ELR (cell line): ENCODE measurements at regions not wholly inside any gene's neighbourhood (a gene's known extent, or its start where the extent isn't known, plus 50 kb on each side); places are given as distances from the start of the nearest gene placed in this dataset.
A peak's percentile ranks its signal among the peaks of the same experiment; 100 is the strongest.

Experiments
- DNase-seq: peaks from one replicate; pipeline ENCODE4 v3.0.0-alpha.2; 2015; ENCODE audit warnings: low read depth

DNA sequence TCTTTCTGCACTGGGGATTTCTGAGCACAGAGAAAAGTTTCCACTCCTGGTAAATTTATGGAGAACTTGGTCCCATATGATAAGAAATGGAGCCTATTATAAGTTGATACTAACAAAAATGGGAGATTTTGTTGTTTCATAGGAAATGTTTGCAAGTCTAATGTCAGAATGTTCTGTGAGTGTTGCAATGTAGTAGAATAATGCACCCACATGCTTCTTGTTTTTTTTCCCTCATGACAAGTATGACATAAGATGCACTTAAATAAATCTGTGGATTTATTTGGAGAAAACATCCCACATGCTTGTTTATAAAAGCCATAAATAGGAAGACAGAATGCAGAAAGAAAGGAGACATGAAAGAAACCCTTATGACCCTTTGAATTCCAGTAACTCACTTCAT, 50.8 kb upstream of the KCNJ6 start:
- no peak for DNase-seq

DNA sequence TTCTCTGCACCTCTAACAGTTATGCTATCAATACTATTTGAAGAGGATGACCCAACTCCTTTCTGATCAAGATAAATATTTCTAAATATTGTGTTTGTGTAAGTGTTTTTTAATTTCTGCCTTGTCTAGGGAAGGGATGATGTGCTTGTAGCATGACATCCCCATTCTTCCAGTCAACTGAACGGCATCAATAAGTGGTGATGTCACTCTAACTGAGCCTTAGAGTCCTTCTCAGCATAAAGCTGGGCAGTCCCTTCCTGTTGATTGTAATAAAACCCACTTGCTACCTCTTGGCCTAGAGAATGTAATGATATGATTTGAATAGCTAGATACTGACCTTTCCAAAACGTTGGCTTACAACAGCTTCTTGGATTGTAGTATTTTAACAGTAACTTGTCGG, 52.5 kb upstream of the KCNJ6 start:
- no peak for DNase-seq

DNA sequence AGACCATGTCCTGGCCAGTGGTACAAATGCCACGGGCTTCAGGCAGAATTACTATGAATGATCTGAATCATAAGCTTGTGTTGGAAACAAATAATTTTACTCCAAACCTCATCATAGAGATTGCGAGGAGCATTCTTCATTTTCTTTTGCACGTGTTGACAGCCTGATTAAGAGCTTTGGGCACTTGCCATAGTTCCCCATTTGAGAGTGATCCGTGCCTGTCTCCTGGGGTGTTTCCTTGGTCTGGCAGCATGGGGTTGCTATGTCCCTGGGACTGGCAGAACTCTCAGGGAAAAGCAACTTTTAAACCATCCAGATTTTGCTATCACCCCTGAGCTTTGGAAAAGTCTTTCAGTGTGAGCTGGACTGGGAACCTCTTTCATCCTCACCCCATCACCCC, 54.3 kb upstream of the KCNJ6 start:
- no peak for DNase-seq

DNA sequence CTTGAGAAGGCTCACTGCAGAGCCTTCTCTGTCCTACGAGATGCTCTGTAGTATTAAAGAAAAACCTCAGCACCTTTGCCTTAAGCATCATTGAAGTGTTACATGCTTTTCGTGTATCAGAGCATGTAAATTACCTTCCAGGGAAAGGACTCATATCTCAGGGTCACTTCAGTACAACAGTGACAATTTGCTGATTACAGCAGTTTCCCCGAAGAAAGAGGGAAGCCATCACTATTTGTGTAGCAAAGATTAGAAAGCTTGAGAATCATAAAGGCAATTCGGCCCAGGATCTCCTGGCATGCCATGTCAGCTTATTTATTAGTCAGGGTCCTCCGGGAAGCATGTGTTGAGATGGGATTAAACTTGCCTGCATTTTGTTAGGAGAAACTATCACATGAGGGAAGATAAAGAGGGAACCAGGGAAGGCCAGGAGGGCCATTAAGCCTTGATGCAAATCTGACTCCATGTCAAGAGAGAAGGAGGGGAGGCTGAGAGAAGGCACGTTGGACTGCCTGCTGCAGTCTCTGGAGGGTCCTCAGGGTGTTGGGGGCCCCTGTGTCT, 55.2 kb upstream of the KCNJ6 start:
- no peak for DNase-seq

DNA sequence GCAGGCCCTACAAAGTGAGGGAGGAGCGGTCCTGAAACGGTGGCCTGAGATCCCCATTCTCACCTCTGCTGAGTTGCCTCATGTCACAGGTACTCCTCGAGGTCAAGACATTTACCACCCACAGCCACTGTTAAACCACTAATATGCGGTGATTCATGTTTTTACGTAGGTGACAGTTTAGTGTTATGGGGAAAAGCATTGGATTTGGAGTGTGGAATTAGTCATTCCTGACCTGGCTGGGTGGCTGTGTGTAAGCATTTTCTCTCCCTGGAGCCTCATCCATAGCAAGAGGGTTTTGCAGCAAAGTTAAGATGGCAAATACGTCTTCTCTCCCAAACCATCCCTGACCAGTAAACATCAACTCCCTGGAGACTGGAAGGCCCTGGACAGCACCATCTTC, 57.8 kb upstream of the KCNJ6 start:
- peak; percentile 84 for DNase-seq

DNA sequence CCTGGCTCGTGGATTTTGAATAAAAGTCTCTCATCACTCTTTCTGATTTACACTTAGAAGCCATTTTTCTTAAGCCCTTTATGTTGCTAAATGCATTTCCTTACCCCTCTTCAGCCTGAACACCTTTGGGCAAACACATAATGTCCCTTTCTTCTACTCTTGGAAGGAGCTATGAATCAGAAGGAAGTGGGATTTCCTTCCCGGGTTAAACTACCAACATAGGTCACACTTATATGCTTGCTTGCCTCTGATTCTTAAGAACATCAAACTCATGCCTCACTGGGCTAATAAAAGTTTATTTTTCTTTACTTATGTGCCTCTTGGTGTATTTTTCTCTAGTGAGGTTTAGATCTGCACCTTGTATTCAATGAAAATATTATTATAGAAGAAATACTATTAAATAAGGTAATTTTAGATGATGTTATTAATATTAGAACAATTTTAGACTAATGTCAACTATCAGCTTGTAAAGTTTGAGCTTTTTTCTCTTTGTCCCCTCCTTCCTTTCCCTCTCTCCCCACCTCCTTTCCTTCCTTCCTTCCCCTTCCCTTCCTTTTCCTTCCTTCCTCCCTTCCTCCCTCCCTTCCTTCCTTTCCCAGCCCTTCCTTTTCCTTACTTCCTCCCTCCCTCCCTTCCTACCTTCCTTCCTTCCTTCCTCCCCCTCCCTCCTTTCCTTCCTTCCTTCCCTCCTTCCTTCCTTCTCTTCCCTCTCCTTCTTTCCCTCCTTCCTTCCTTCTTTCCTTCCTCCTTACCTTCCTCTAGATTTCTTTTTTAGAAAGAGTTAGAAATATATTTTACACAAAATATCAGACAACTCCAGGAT, 66.5 kb upstream of the KCNJ6 start:
- peak; percentile 61 for DNase-seq

DNA sequence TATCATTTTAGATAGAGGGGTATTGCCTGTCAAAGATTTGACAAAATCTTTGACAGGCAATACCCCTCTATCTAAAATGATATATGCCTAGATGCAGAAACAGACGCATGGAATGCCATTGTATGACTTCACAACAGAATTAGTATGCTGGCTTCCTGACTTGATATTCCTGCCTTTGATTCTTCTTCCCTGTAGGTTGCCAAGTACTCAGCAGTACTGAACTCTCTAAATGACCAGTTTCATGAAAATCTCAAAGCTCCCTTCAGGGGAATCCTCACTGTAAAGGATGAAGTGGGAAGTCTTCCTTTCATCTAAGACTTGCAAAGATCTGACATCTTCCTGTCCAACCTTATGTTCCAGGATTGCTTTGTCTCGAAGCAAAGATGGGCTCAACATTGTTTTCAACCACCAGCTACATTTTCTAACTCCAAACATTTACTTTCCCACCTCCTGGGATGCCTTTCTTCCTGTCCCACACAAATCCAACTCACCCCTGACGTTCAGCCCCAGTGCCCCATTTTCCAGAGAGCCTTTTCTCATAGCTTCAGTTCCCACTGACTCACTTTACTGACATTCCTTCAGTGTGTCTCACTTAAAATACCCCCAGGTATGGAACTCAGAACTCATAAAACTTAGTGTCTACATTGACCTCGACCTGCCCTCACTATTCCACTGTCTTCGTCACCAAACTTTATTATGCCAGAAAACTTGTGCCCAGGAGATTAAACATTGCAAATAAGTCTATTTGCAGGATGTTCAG, 67.3 kb upstream of the KCNJ6 start:
- peak; percentile 94 for DNase-seq

DNA sequence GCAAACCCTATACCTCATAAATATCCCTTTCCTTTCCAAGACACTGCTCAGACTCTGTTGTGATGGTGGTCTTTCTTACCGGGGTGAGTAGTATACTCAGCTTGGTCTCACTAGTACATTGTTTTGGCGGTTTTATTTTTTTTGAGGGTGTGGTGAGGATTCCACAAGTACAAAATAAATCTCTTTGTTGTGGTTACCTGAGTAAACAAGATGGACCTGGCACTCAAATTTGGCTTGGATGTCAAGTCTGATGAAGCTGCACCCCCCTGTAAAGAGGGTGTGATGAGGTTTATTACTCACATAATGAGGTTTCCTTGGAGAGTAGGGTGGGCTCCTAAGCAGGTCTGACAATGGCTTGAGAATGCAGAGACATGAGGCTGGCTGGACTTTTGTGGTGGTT, 68.2 kb upstream of the KCNJ6 start:
- DNase-seq: peak; percentile 49

DNA sequence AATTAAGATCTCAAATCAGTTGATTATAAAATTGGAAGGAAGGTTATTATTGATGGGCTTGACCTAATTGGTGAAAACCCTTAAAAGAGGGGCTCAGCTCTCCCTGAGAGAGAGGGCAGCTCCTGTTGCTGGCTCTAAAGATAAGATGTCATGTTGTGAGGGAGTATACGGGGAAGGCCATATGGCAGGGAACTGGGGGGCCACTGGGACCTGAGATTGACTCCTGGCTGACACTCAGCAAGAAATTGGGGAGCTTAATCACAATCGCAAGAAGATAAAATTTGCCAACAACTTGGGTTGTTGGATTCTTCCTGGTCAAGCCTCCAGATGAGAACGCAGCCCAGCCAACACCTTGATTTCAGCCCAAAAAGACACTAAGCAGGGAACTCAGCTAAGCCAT, 69.7 kb upstream of the KCNJ6 start:
- DNase-seq: no peak

DNA sequence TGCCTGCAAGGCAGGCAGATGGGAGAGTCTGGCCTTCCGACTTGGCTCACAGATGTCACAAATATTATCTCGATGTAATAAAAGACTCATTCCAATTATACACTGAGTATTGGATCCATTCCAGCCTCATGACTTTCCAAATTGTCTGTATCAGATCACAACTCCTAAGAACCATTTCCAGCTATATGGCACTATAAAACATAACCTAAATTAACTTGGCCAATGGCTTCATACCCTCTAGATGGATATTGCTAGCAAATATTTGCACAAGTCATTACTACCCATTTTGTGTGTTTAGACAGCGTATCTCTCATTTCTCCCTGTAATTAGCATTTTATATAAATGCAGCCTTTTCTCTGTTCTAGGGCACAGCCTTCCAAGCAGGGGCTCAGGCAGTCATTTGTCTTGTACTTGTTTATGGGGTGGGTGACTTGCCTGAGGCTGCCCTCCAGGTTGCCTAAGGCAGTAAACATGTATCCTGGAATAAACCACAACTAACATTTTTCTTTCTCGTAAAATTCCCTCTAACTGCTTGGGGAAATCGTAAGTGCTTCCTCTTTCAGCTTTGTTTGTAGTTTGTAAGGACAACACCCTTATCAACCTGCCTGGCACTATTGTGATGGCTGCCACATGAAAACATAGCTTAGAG, 70.6 kb upstream of the KCNJ6 start:
- DNase-seq: peak; percentile 42

DNA sequence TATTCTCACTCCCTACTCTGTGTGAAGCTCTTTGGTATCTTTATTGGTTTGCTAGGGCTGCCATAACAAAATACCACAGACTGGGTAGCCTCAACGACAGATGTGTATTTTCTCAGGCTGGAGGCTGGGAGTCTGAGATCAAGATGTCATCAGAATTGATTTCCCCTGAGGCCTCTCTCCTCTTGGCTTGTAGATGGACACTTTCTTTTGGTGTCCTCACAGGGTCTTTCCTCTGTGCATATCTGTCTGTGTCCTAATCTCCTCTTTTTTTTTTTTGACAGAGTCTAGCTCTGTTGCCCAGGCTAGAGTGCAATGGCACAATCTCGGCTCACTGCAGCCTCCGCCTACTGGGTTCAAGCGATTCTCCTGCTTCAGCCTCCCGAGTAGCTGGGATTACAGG, 71.4 kb upstream of the KCNJ6 start:
- DNase-seq: no peak

DNA sequence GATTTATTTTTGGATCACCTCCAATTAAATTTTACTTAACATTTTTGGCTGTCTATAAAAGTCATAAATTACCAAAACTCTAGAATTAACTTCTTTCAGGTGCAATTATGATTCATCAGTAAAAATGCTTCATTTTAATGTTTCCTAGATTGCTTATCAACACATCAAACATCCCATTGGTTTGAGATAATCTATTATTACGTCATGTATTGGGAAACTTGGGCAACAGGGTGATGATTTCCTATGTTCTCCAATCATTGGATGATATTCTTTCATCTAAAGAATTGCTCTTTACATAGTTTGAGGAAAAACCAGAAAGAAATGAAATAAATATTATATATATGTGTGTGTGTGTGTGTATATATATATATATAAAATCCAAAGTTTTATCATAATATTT, 76.8 kb upstream of the KCNJ6 start:
- no peak for DNase-seq

DNA sequence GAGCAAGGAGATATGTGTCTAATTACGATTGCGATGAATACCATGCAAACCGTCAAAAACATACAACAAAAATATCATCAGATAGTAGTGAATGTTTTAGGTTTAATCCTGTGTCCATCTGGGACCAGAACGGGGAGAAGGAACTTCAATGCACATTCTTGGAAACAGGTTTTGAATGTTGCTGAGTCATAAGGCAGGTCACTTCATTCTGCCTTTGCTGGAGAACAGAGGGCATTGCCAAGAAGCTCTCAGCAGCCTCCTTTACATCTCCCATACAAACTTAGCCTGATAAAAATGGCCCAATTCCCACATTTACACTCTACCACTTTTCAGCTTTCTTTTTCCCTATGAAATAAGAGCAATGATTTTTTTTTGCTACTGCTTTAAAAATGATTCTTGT, 78.0 kb upstream of the KCNJ6 start:
- no peak for DNase-seq

DNA sequence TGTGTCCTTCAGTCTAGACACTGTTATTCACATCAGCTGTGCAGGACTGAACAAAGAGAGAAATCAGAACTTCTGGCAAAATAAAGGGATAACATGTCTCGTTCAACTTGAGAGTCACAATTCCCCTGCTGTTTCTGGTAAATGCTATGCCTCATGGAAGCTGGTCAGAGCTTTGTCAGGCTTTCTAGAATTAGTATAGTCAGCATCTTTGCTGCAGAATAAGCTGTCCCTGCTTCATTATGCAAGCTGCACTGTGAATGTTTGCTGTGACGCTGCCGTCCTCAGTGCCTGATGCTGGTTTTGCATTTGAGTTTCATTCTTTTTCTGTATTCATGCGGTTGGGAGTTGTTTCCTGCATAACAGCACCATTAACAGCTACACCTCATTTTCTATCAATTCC, 96.4 kb upstream of the KCNJ6 start:
- DNase-seq: no peak

DNA sequence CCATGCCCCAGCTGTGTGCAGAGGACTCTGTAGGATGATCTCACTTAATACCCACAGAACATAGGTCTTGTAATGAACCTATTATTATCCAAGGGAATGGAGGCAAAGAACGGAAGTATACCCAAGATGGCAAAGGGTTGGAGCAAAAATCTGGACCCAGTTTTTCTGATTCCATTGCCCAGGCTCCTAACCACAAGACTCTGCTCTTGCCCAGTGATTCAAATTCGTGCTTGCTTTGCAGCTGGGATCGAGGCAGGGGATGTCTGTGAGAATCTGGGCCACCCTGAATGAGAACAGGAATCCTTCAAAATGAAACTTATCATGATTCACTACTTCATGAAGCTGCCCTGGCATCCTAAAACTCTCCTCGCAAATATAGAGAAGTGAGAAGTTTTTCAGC, 97.5 kb upstream of the KCNJ6 start:
- DNase-seq: no peak

DNA sequence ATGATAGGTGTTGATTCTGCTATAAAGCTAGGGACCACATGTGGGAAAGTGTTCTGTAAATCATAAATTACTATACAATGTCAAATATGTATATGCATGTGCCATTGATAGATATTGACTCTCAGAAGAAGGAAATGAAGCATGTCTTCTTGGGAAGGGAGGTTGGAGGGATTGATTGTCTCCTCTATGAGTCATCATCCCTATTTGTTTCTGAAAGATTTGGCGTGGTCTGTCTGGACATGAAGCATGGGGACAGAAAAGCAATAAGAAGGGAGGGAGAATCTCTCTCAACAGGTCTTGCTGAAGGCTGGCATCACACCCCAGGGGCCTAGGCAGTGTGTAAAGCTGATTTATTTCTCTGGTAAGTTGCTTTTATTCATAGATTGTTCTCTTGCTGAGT, 98.0 kb upstream of the KCNJ6 start:
- no peak for DNase-seq

DNA sequence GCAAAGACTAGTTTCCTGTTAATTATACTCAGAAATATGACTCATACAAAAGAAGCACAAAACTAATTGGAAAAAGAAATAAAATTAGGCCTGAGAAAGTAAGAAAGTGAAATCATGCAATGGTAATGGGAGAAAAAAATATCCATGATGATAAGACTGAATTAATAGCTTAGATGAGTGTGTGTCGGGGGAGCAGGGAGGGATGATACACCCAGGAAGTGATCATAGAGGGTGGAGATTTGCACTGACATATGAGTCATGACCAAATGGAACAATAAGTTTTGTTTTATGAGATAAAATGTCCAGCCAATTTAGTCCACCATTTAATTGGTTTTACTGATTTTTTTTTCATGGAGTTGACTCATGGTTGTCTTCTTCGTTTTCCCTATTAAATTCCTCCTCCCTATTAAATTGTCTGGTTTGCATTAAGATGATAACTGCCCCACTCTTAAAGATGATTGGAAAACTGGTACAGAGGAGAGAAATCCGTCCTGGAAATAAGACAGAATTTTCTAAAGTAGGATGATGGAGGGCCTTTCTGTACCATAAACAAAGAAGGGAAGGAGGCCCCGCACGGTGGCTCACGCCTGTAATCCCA, 111.7 kb upstream of the KCNJ6 start:
- DNase-seq: peak; percentile 71

DNA sequence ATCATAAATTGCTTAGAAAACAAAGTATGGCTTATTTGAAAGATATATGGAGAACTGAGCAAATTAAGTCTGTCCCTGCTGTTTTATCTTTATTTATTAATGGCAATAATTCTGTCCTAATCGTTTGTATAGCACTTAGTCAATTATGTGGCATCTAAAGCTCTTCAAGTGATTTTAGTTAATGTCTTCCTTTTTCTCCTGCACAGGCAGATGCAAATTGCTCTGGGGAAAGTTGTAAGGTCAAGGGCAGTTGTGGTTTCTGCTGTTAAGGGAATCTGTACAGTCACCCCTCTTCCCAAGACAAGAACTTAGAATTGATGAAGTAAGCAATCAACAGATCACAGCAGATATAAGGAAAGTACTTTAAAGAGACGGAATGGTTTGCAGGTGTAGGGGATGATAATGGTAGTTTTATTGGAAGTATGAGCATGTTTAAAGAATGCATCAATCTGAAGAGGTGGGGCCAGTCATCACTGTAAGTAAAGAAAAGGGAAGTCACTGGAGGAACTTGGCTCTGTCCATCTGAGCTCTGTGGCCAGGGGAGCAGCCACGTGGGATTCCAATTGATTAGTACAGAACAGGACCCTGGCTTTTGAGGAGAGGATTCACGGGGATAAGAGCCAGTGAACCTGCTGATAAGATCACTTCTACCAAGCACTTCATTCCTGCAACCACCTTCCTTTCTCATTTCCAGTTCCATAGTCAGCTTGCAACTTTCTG, 116.0 kb upstream of the KCNJ6 start:
- DNase-seq: no peak

DNA sequence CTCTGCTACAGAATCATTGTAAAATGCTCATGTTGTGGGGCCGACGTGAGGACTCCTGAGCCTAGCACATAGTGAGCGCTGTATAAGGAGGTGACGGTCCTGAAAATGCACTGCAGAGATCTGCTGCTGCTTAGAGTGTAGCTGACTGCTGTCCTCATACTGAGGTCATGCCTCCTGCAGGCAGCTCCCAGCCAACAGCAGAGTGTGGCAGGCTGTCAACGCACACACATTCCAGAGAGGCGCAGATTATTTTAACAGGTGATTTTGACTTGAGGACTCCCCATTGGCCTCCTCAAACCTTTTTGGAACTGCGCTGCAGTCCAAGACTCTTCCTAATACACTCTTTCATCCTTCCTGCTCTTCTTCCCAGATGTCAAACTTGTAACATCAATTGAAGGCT, 119.8 kb upstream of the KCNJ6 start:
- no peak for DNase-seq

DNA sequence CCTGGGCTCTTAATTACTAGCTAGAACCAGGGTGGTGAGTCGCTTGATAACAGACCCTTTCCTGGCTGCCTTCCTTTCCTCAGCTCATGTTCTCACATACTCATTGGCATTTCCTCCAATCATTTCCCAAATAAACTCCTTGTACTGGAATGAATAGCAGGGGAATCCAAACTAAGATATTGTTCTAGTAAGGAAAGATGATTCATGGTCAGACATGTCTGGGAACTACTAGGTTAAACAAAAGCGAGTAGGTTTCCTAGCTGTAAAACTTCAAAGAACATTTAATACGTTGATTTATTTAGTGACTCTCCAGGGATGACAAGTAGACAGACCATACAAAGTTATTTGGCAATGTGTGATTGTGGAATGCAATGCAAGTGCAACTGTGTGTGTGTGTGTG, 121.2 kb upstream of the KCNJ6 start:
- DNase-seq: peak; percentile 21

DNA sequence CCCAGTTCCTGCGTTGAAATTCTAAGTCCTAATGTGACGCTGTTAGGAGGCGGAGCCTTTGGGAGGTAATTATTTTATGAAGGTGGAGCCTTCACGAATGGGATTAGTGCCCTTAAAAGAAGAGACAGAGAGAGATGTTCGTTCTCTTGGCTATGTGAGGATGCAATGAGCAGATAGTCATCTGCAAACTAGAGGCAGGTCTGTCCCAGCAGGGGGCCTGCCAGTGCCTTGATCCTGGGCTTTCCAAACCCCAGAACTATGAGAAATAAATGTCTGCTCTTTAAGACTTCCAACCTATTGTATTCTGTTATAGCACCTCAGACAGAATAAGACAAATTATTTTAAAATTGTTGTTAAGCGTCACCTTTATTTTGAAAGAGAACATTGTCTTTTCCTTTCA, 123.1 kb upstream of the KCNJ6 start:
- DNase-seq: no peak

DNA sequence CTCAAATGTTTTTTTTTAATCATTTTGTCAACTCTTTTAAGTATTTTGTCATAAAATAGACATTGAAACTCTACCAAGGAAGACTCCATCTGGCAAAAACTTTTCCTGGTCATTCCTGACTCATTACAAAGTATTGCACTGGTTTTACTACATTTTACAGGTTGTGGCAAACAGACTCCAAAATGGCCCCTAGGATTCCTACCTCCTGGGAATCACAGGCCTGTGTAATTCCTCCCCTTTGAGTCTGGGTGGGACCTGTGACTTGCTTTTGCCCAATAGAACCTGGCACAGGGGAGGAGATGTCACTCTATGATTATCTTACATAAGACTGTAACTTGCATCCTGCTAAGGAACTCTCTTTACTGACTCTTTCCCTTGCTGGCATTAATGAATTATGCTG, 123.6 kb upstream of the KCNJ6 start:
- no peak for DNase-seq
